A673 (cell line): ENCODE measurements at regions not wholly inside any gene's neighbourhood (a gene's known extent, or its start where the extent isn't known, plus 50 kb on each side); places are given as distances from the start of the nearest gene placed in this dataset.

ENCODE experiments used
- BruUV-seq: library from RNA; stranded (reverse); fragments of 400-500 nt; replicated peaks from 2 replicates; lab custom pipeline; 2021; lab: Mats Ljungman, UMichigan
- CTCF ChIA-PET: fragments of 300-600 bp; sonication (Branson Sonifier 250); formaldehyde crosslinking; loops from one replicate; lab custom pipeline; 2022; ENCODE audit warnings: antibody characterized with exemption; lab: Charles Lee
- POLR2A ChIA-PET: fragments of 300-600 bp; sonication (Branson Sonifier 250); formaldehyde crosslinking; loops from one replicate; lab custom pipeline; 2022; ENCODE audit warnings: antibody characterized with exemption; ENCODE audit not compliant: low non-redundant PET; lab: Charles Lee
- DNase-seq: peaks from one replicate; pipeline ENCODE4 v3.0.0-alpha.2; 2015; ENCODE audit warnings: low spot score
- H3K27ac ChIP-seq: fragments of 200-600 bp; sonication (generic); 2 replicates; pipeline ENCODE4 v1.5.1; 2016; ENCODE audit warnings: mixed run types, low read depth, mild to moderate bottlenecking, mixed read lengths, antibody characterized with exemption, low read length; ENCODE audit not compliant: poor library complexity, severe bottlenecking
- H3K27me3 ChIP-seq: fragments of 200-600 bp; sonication (generic); replicated peaks from 2 replicates; pipeline ENCODE4 v1.6.1; 2017; ENCODE audit warnings: mixed run types, low read depth, mild to moderate bottlenecking, mixed read lengths, antibody characterized with exemption, low read length; ENCODE audit not compliant: insufficient read depth, poor library complexity
- H3K36me3 ChIP-seq: fragments of 200-600 bp; sonication (generic); 2 replicates; pipeline ENCODE4 v1.6.1; 2016; ENCODE audit warnings: mixed run types, mild to moderate bottlenecking, mixed read lengths, antibody characterized with exemption, low read length; ENCODE audit not compliant: insufficient read depth, poor library complexity, severe bottlenecking
- H3K4me1 ChIP-seq: fragments of 200-600 bp; sonication (generic); 2 replicates; pipeline ENCODE4 v1.6.1; 2017; ENCODE audit warnings: mixed run types, mild to moderate bottlenecking, mixed read lengths, antibody characterized with exemption, low read length; ENCODE audit not compliant: insufficient read depth, poor library complexity, severe bottlenecking
- H3K4me3 ChIP-seq: fragments of 200-600 bp; sonication (generic); 2 replicates; pipeline ENCODE4 v1.5.1; 2016; ENCODE audit warnings: low read depth, mixed run types, mild to moderate bottlenecking, mixed read lengths, low read length; ENCODE audit not compliant: poor library complexity, severe bottlenecking
- H3K9me3 ChIP-seq: fragments of 200-600 bp; sonication (generic); 2 replicates; pipeline ENCODE4 v1.6.1; 2016; ENCODE audit warnings: mixed run types, low read depth, mild to moderate bottlenecking, mixed read lengths, antibody characterized with exemption, low read length; ENCODE audit not compliant: poor library complexity, severe bottlenecking
- CTCF ChIP-seq: fragments of 300-800, 200-600 bp; sonication (generic); conservative IDR thresholded peaks from 2 replicates; pipeline ENCODE4 v1.5.1; 2017; ENCODE audit warnings: low read depth, mild to moderate bottlenecking, antibody characterized with exemption, low read length, moderate library complexity, mixed read lengths
- EZH2 ChIP-seq: fragments of 200-600 bp; sonication (generic); IDR thresholded peaks from 2 replicates; pipeline ENCODE4 v1.6.1; 2017; ENCODE audit warnings: borderline replicate concordance, low read depth, mild to moderate bottlenecking, mixed read lengths, antibody characterized with exemption, low read length; ENCODE audit not compliant: poor library complexity, severe bottlenecking
- intact Hi-C: fragments of 100-400 bp; cut with micrococcal nuclease; formaldehyde crosslinking; loops from one replicate; pipeline ENCODE4 v1.10.0; 2022; ENCODE audit not compliant: unreplicated experiment

GRCh38 chr22:48887394-48888332 lies 940.0 kb downstream of the BRD1 start:
- intact Hi-C loops = no loop called here
- CTCF ChIA-PET = no interaction called here
- no peak for DNase-seq

GRCh38 chr22:48886604-48887393 lies 940.9 kb downstream of the BRD1 start:
- no peak for TF ChIP-seq CTCF
- TF ChIP-seq EZH2 = no peak
- Histone ChIP-seq H3K4me1 (peaks cover 8% of the 10 kb centered on the region), H3K4me3 (no peak overlapping the region), H3K36me3 (no peaks in the 10 kb centered on the region), H3K27me3 (no peaks in the 10 kb centered on the region), H3K27ac (peak overlapping the region; percentile 16), H3K9me3 (no peaks in the 10 kb centered on the region)
- ChIA-PET POLR2A (no interaction called here), CTCF (no interaction called here)
- DNase-seq = no peak
- BruUV-seq = no TSS peak
- intact Hi-C loops = no loop called here

More at GRCh38 chr22:48887394-48888332, 940.0 kb downstream of the BRD1 start:
- no TSS peak for BruUV-seq
- H3K27ac ChIP-seq = no peak overlapping the region
- no peaks in the 10 kb centered on the region for H3K36me3 ChIP-seq
- H3K4me1 ChIP-seq = peaks cover 8% of the 10 kb centered on the region
- POLR2A ChIA-PET = no interaction called here
- no peaks in the 10 kb centered on the region for H3K9me3 ChIP-seq
- H3K27me3 ChIP-seq = no peaks in the 10 kb centered on the region
- TF ChIP-seq EZH2 (no peak), CTCF (no peak)
- H3K4me3 ChIP-seq = no peak overlapping the region

GRCh38 chr22:48885919-48886305 lies 941.8 kb downstream of the BRD1 start:
- Histone ChIP-seq H3K27ac (peak overlapping the region; percentile 16), H3K36me3 (no peaks in the 10 kb centered on the region), H3K4me3 (no peak overlapping the region), H3K9me3 (no peaks in the 10 kb centered on the region), H3K4me1 (peaks cover 8% of the 10 kb centered on the region), H3K27me3 (no peaks in the 10 kb centered on the region)
- DNase-seq = no peak
- POLR2A ChIA-PET = no interaction called here
- CTCF ChIA-PET = no interaction called here
- TF ChIP-seq CTCF (no peak), EZH2 (no peak)
- BruUV-seq = no TSS peak
- intact Hi-C loops = no loop called here
